Trophoblast cell (in vitro differentiated cells and primary cell): ENCODE measurements at regions not wholly inside any gene's neighbourhood (a gene's known extent, or its start where the extent isn't known, plus 50 kb on each side); places are given as distances from the start of the nearest gene placed in this dataset.
A peak's percentile ranks its signal among the peaks of the same experiment; 100 is the strongest.

Source experiments
- DNase-seq, 2 donors: peaks; one replicate each; pipeline ENCODE4 v3.0.0-alpha.2; 2016
- H2AFZ ChIP-seq: 2 replicates; pipeline ENCODE4 v1.6.1; 2013; ENCODE audit warnings: low read length, moderate library complexity, mild to moderate bottlenecking; ENCODE audit not compliant: insufficient read depth, poor library complexity
- H2AK5ac ChIP-seq: 2 replicates; pipeline ENCODE4 v1.6.1; 2013; ENCODE audit warnings: mild to moderate bottlenecking, low read length
- H2BK120ac ChIP-seq: 2 replicates; pipeline ENCODE4 v1.6.1; 2013; ENCODE audit warnings: low read length, mild to moderate bottlenecking, moderate library complexity; ENCODE audit not compliant: insufficient read depth, poor library complexity
- H2BK12ac ChIP-seq: 2 replicates; pipeline ENCODE4 v1.6.1; 2013; ENCODE audit warnings: mild to moderate bottlenecking, low read length, moderate library complexity
- H2BK5ac ChIP-seq: 2 replicates; pipeline ENCODE4 v1.6.1; 2013; ENCODE audit warnings: low read length, low read depth, moderate library complexity, mild to moderate bottlenecking; ENCODE audit not compliant: poor library complexity
- H3K14ac ChIP-seq: 2 replicates; pipeline ENCODE4 v1.6.1; 2013; ENCODE audit warnings: mild to moderate bottlenecking, low read length
- H3K18ac ChIP-seq: 2 replicates; pipeline ENCODE4 v1.6.1; 2013; ENCODE audit warnings: mild to moderate bottlenecking, low read length
- H3K23ac ChIP-seq: 2 replicates; pipeline ENCODE4 v1.6.1; 2013; ENCODE audit warnings: low read length
- H3K27ac ChIP-seq: 2 replicates; pipeline ENCODE4 v1.5.1; 2013; ENCODE audit warnings: low read depth, mild to moderate bottlenecking, inconsistent platforms, low read length, moderate library complexity
- H3K27me3 ChIP-seq: 2 replicates; pipeline ENCODE4 v1.6.1; 2013; ENCODE audit warnings: inconsistent platforms, mild to moderate bottlenecking, low read length, moderate library complexity; ENCODE audit not compliant: insufficient read depth
- H3K36me3 ChIP-seq, 2 experiments: 1 replicate in 1 of 2; 2 replicates in 1 of 2; pipeline ENCODE4 v1.6.1; 2013; ENCODE audit warnings: low read length in 2 of 2, mild to moderate bottlenecking in 2 of 2, moderate library complexity in 1 of 2; ENCODE audit not compliant: insufficient read depth in 2 of 2, control insufficient read depth in 1 of 2
- H3K4ac ChIP-seq: 2 replicates; pipeline ENCODE4 v1.6.1; 2013; ENCODE audit warnings: low read depth, mild to moderate bottlenecking, low read length, moderate library complexity
- H3K4me1 ChIP-seq, 2 experiments: 1 replicate in 1 of 2; 2 replicates in 1 of 2; pipeline ENCODE4 v1.6.1; 2013; ENCODE audit warnings: low read length in 2 of 2, mild to moderate bottlenecking in 2 of 2, moderate library complexity in 1 of 2; ENCODE audit not compliant: insufficient read depth in 2 of 2, control insufficient read depth in 1 of 2
- H3K4me2 ChIP-seq: 2 replicates; pipeline ENCODE4 v1.6.1; 2013; ENCODE audit warnings: inconsistent platforms, mild to moderate bottlenecking, low read length, moderate library complexity
- H3K4me3 ChIP-seq: 2 replicates; pipeline ENCODE4 v1.5.1; 2013; ENCODE audit warnings: mild to moderate bottlenecking, low read depth, low read length, inconsistent platforms
- H3K79me1 ChIP-seq: one replicate; pipeline ENCODE4 v1.6.1; 2013; ENCODE audit warnings: low read length
- H3K79me2 ChIP-seq: 2 replicates; pipeline ENCODE4 v1.6.1; 2013; ENCODE audit warnings: low read length, mild to moderate bottlenecking; ENCODE audit not compliant: control insufficient read depth, insufficient read depth, poor library complexity
- H3K9ac ChIP-seq: 2 replicates; pipeline ENCODE4 v1.6.1; 2013; ENCODE audit warnings: mild to moderate bottlenecking, low read length
- H3K9me3 ChIP-seq: 2 replicates; pipeline ENCODE4 v1.6.1; 2013; ENCODE audit warnings: low read depth, mild to moderate bottlenecking, control low read depth, inconsistent platforms, low read length; ENCODE audit not compliant: insufficient read depth
- H4K12ac ChIP-seq: 2 replicates; pipeline ENCODE4 v1.6.1; 2013; ENCODE audit warnings: low read depth, mild to moderate bottlenecking, low read length, moderate library complexity
- H4K8ac ChIP-seq: 2 replicates; pipeline ENCODE4 v1.6.1; 2013; ENCODE audit warnings: low read depth, mild to moderate bottlenecking, low read length, moderate library complexity
- H4K91ac ChIP-seq: one replicate; pipeline ENCODE4 v1.6.1; 2013; ENCODE audit warnings: low read depth, mild to moderate bottlenecking, low read length, moderate library complexity
- WGBS: extraction: QIAGEN DNeasy Blood & Tissue Kit; methylation state at CpG from one replicate; pipeline ENCODE4 v1.1.7; 2013; ENCODE audit warnings: missing lambda C conversion rate; ENCODE audit not compliant: insufficient read length, insufficient coverage; ENCODE audit errors: extremely low coverage; 5-methylcytosine and 5-hydroxymethylcytosine counted together

GRCh38 chr7:53087274-53087673 is 51.8 kb downstream of the POM121L12 start:
- Histone ChIP-seq H2AK5ac (no peak overlapping the region), H2BK120ac (no peak overlapping the region), H4K12ac (no peak overlapping the region), H3K4me2 (no peak overlapping the region), H3K27ac (no peak overlapping the region), H3K4me1 (no peaks in the 10 kb centered on the region), H3K9me3 (peaks cover 4% of the 10 kb centered on the region), H4K8ac (no peak overlapping the region), H3K9ac (no peak overlapping the region), H4K91ac (no peak overlapping the region), H3K36me3 (no peaks in the 10 kb centered on the region), H3K27me3 (no peaks in the 10 kb centered on the region), H3K79me1 (no peaks in the 10 kb centered on the region), H2BK12ac (no peak overlapping the region), H3K23ac (no peak overlapping the region), H2BK5ac (no peak overlapping the region), H3K79me2 (no peaks in the 10 kb centered on the region), H2AFZ (no peak overlapping the region), H3K18ac (no peak overlapping the region), H3K4me3 (no peak overlapping the region), H3K14ac (no peak overlapping the region), H3K4ac (no peak overlapping the region)
- DNase-seq = no peak
- WGBS = no CpG with 5 or more reads among the region's 17 CpGs

DNA sequence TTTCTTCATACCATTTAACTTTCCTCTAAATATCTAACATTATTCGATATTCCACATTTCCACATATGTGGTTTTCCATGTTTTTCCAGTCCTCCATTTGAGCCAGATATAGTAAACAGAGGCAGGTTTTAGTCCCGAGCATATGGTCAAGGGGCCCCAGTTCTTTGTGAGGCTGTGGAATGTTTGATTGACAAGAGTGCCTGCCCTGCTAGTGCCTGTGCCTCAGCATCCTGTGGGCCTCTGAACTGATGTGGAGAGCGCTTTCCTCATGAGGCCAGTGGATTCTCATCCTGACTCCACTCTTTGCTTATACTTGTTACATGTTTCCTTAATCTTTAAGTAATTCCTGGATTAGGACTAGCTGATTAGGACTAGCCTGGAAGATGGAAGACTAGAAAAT is 58.8 kb downstream of the POM121L12 start:
- Histone ChIP-seq H3K79me1 (peaks cover 2% of the 10 kb centered on the region), H2AK5ac (no peak overlapping the region), H3K14ac (no peak overlapping the region), H3K4me3 (no peak overlapping the region), H2BK5ac (no peak overlapping the region), H3K4ac (no peak overlapping the region), H3K4me1 (peaks cover 2 to 5% of the 10 kb centered on the region in 2 experiments), H3K4me2 (no peak overlapping the region), H3K36me3 (peaks cover 0 to 2% of the 10 kb centered on the region in 2 experiments), H3K23ac (no peak overlapping the region), H4K12ac (no peak overlapping the region), H3K27me3 (no peaks in the 10 kb centered on the region), H2AFZ (no peak overlapping the region), H4K91ac (peak overlapping the region; percentile 18), H2BK12ac (no peak overlapping the region), H3K9ac (no peak overlapping the region), H3K27ac (no peak overlapping the region), H4K8ac (no peak overlapping the region), H3K18ac (no peak overlapping the region), H3K9me3 (no peaks in the 10 kb centered on the region), H2BK120ac (no peak overlapping the region), H3K79me2 (no peaks in the 10 kb centered on the region)
- WGBS = 100% methylated on average over 1 of the region's 3 CpGs
- DNase-seq = no peak

- no CpG with 5 or more reads among the region's 2 CpGs for WGBS
These were observed 59.4 kb downstream of the POM121L12 start for GRCh38 chr7:53094827-53095226.

DNA sequence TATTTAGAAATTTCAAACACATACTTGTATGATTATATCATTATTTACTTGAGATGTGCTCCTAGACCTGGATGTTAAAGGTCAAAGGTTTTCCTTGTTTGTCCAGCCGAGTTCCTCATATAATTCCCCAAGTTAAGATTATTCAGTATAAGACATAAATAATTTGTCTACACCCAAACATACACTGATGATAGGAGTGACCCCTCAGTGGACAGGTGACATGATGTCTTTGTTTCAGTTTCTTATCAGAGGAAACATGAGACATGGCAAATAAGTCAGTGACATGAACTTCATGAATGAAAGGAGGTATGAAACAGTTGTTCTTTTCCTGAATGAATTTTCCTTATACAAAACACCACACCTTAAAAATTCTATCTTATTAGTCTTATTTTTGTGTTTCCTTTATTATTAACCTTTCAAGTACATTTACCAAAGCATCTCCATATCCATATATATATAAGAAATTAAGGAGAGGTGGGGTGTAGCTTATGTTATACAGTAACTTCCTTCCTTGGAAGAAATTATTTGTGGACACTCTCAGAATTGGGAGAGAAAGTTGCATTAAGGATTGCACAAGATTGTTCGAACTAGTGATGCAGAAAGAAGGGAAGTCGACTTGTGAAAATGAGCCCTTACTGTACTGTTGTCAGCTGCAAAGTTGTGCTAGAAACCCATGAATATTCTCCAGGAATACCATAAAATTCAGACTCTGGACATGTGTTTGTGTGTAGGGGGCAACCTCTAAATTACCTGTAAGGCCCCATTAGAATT is 60.5 kb downstream of the POM121L12 start:
- no peak overlapping the region for H2BK12ac ChIP-seq
- H2AFZ ChIP-seq = no peak overlapping the region
- no peak overlapping the region for H3K4ac ChIP-seq
- no CpG with 5 or more reads among the region's 3 CpGs for WGBS
- no peaks in the 10 kb centered on the region for H3K79me2 ChIP-seq
- H2BK120ac ChIP-seq = no peak overlapping the region
- H3K14ac ChIP-seq = no peak overlapping the region
- peaks cover 2 to 7% of the 10 kb centered on the region in 2 experiments for H3K4me1 ChIP-seq
- H3K4me2 ChIP-seq = no peak overlapping the region
- H3K9me3 ChIP-seq = no peaks in the 10 kb centered on the region
- H3K27ac ChIP-seq = peak overlapping the region; percentile 14
- H4K12ac ChIP-seq = no peak overlapping the region
- no peak overlapping the region for H4K91ac ChIP-seq
- no peak overlapping the region for H3K4me3 ChIP-seq
- H3K36me3 ChIP-seq = peaks cover 0 to 2% of the 10 kb centered on the region in 2 experiments
- H3K23ac ChIP-seq = no peak overlapping the region
- H3K27me3 ChIP-seq = no peaks in the 10 kb centered on the region
- H3K79me1 ChIP-seq = peaks cover 2% of the 10 kb centered on the region
- no peak overlapping the region for H3K18ac ChIP-seq
- H2AK5ac ChIP-seq = no peak overlapping the region
- no peak overlapping the region for H4K8ac ChIP-seq
- no peak overlapping the region for H2BK5ac ChIP-seq
- no peak overlapping the region for H3K9ac ChIP-seq
- no peak for DNase-seq

More at GRCh38 chr7:53094827-53095226, 59.4 kb downstream of the POM121L12 start:
- Histone ChIP-seq H3K4me3 (no peak overlapping the region), H3K27ac (peak overlapping the region; percentile 34), H2BK120ac (no peak overlapping the region), H3K23ac (no peak overlapping the region), H3K9ac (no peak overlapping the region), H3K79me2 (no peaks in the 10 kb centered on the region), H3K79me1 (peaks cover 2% of the 10 kb centered on the region), H2BK5ac (no peak overlapping the region), H3K4ac (no peak overlapping the region), H3K9me3 (no peaks in the 10 kb centered on the region), H2AK5ac (no peak overlapping the region), H2AFZ (no peak overlapping the region), H4K91ac (no peak overlapping the region), H3K36me3 (peaks cover 0 to 2% of the 10 kb centered on the region in 2 experiments), H4K8ac (no peak overlapping the region), H3K4me2 (no peak overlapping the region), H3K4me1 (peaks cover 2 to 5% of the 10 kb centered on the region in 2 experiments), H3K27me3 (no peaks in the 10 kb centered on the region), H4K12ac (no peak overlapping the region), H3K14ac (no peak overlapping the region), H3K18ac (no peak overlapping the region), H2BK12ac (no peak overlapping the region)
- DNase-seq = no peak
